ENCODE measurements at regions not wholly inside any gene's neighbourhood (a gene's known extent, or its start where the extent isn't known, plus 50 kb on each side); places are given as distances from the start of the nearest gene placed in this dataset.

- no peak overlapping the region for H2BK120ac ChIP-seq (ENCODE audit: low read depth, low read length)
- H3K9me3 ChIP-seq (ENCODE audit: control insufficient read depth, insufficient read depth, low read length) = peaks cover 5% of the 10 kb centered on the region; the same call in 1 of the 2 replicates
- H2AK9ac ChIP-seq (replicated peaks; ENCODE audit: low read depth, low read length, poor library complexity) = no peak overlapping the region
- no peak for TF ChIP-seq MXI1 (IDR thresholded peaks at IDR 0.05; ENCODE audit: borderline replicate concordance, low read depth, low read length)
- TF ChIP-seq POLR2A (IDR thresholded peaks at IDR 0.05; ENCODE audit: low read depth, low read length) = no peak
- no peak for TF ChIP-seq FOS (IDR thresholded peaks at IDR 0.05; ENCODE audit: low read depth, low read length)
- no peak for TF ChIP-seq SMC3 (IDR thresholded peaks at IDR 0.05; ENCODE audit: low read depth, low read length)
- no peak for TF ChIP-seq USF2 (IDR thresholded peaks at IDR 0.05; ENCODE audit: low read depth, low read length)
- no peak for TF ChIP-seq CHD1 (IDR thresholded peaks at IDR 0.05; ENCODE audit: low read depth, low read length)
- TF ChIP-seq CEBPB (IDR thresholded peaks at IDR 0.05; ENCODE audit: low read depth, low read length) = no peak
- no peak for TF ChIP-seq CTCF (conservative IDR thresholded peaks at IDR 0.05; ENCODE audit: low read depth, low read length)
- TF ChIP-seq BHLHE40 (IDR thresholded peaks at IDR 0.05; ENCODE audit: low read depth, low read length) = no peak
- no peak for TF ChIP-seq RAD21 (IDR thresholded peaks at IDR 0.05; ENCODE audit: low read length)
- no peak for TF ChIP-seq MAFK (IDR thresholded peaks at IDR 0.05; ENCODE audit: low read depth, low read length)
- TF ChIP-seq NFE2L2 (IDR thresholded peaks at IDR 0.05; ENCODE audit: low read depth, low read length) = no peak
- no peak for TF ChIP-seq RFX5 (IDR thresholded peaks at IDR 0.05; ENCODE audit: low read depth, low read length)
- no peak for TF ChIP-seq MAZ (IDR thresholded peaks at IDR 0.05; ENCODE audit: borderline replicate concordance, low read depth, low read length)
- no peak for TF ChIP-seq RCOR1 (IDR thresholded peaks at IDR 0.05; ENCODE audit: insufficient replicate concordance, low read length)
- TF ChIP-seq ELK1 (IDR thresholded peaks at IDR 0.05; ENCODE audit: borderline replicate concordance, low read depth, low read length) = no peak
- no peak overlapping the region for H2BK15ac ChIP-seq (ENCODE audit: low read depth, low read length)
- CTCF ChIA-PET = no interaction called here
- no peak overlapping the region for H3K4me2 ChIP-seq (ENCODE audit: low read depth, low read length)
- H4K91ac ChIP-seq (ENCODE audit: insufficient read depth, low read depth, low read length) = no peak overlapping the region
- no peak overlapping the region for H2BK5ac ChIP-seq (ENCODE audit: low read depth, low read length, poor library complexity, severe bottlenecking)
- H3K56ac ChIP-seq (ENCODE audit: extremely low read depth, insufficient read depth, low read length) = no peak overlapping the region
- no peaks in the 10 kb centered on the region for H3K4me1 ChIP-seq (ENCODE audit: control insufficient read depth, insufficient read depth, low read length)
- H3K23ac ChIP-seq (ENCODE audit: low read depth, low read length) = no peak overlapping the region
- H2AK5ac ChIP-seq (ENCODE audit: low read depth, low read length) = no peak overlapping the region
- H3K36me3 ChIP-seq (ENCODE audit: control insufficient read depth, insufficient read depth, low read length) = no peaks in the 10 kb centered on the region
- no CpG with 5 or more reads among the region's 3 CpGs for WGBS, 2 experiments (ENCODE audit: extremely low coverage in 2 of 2, insufficient read length in 1 of 2)
- no peaks in the 10 kb centered on the region for H3K27me3 ChIP-seq (ENCODE audit: control insufficient read depth, insufficient read depth, low read length)
- intact Hi-C loops (cut with micrococcal nuclease) (no loop called here), in situ Hi-C loops (cut with MboI; ENCODE audit: low sequenced_read_pairs) (no loop called here), dilution Hi-C loops (cut with HindIII; ENCODE audit: low sequenced_read_pairs, unreplicated experiment) (no loop called here)
- H4K5ac ChIP-seq (ENCODE audit: low read depth, low read length) = no peak overlapping the region
- H3K4ac ChIP-seq (ENCODE audit: low read depth, low read length) = no peak overlapping the region
- no peak overlapping the region for H3K18ac ChIP-seq (ENCODE audit: low read depth, low read length)
- no peak overlapping the region for H2AFZ ChIP-seq (replicated peaks; ENCODE audit: low read length, poor library complexity)
- DNase-seq (no peak), ATAC-seq (ENCODE audit: low read depth) (no peak)
- POLR2A ChIA-PET (ENCODE audit: unreplicated experiment) = no interaction called here
- H3K79me1 ChIP-seq (ENCODE audit: low read depth in 1 of 2, low read length in 2 of 2) = no peaks in the 10 kb centered on the region
- no peak overlapping the region for H3K14ac ChIP-seq (replicated peaks; ENCODE audit: low read depth, low read length)
- H3K27ac ChIP-seq (ENCODE audit: insufficient read depth, low read length) = no peak overlapping the region
- no peaks in the 10 kb centered on the region for H4K20me1 ChIP-seq (ENCODE audit: insufficient read depth, low read length)
- no peak overlapping the region for H3K9ac ChIP-seq (ENCODE audit: low read depth, low read length)
- no peak overlapping the region for H2BK20ac ChIP-seq (ENCODE audit: low read depth, low read length)
- H3K4me3 ChIP-seq (ENCODE audit: insufficient read depth, low read depth, low read length) = no peak overlapping the region
- H4K8ac ChIP-seq (ENCODE audit: low read depth in 2 of 2, low read length in 2 of 2) = no peak overlapping the region
- BruUV-seq (replicated peaks) = no TSS peak
- H3K9me1 ChIP-seq (ENCODE audit: insufficient read depth, low read length) = no peaks in the 10 kb centered on the region
Measured at GRCh38 chr7:119096683-119097082, 872.2 kb downstream of the ANKRD7 start.

All from IMR-90 (cell line).